GM13976 (cell line): ENCODE measurements at regions not wholly inside any gene's neighbourhood (a gene's known extent, or its start where the extent isn't known, plus 50 kb on each side); places are given as distances from the start of the nearest gene placed in this dataset.

Experiments used
- DNase-seq: peaks from one replicate; pipeline ENCODE4 v3.0.0; 2012; ENCODE audit warnings: low spot score
- in situ Hi-C: fragments of 300-500 bp; cut with MboI; formaldehyde crosslinking; loops from one replicate; pipeline ENCODE4 v1.12.0; 2022; ENCODE audit warnings: low sequenced_read_pairs, mixed read lengths, inconsistent platforms; ENCODE audit not compliant: unreplicated experiment
- TF ChIP-seq, protein P1 (sequence below): IDR thresholded peaks from 2 replicates; pipeline ENCODE4 v1.5.1; 2012; ENCODE audit warnings: borderline replicate concordance, mild to moderate bottlenecking; ENCODE audit not compliant: insufficient read depth; ENCODE audit errors: extremely low read depth, missing control alignments, control extremely low read depth

DNA sequence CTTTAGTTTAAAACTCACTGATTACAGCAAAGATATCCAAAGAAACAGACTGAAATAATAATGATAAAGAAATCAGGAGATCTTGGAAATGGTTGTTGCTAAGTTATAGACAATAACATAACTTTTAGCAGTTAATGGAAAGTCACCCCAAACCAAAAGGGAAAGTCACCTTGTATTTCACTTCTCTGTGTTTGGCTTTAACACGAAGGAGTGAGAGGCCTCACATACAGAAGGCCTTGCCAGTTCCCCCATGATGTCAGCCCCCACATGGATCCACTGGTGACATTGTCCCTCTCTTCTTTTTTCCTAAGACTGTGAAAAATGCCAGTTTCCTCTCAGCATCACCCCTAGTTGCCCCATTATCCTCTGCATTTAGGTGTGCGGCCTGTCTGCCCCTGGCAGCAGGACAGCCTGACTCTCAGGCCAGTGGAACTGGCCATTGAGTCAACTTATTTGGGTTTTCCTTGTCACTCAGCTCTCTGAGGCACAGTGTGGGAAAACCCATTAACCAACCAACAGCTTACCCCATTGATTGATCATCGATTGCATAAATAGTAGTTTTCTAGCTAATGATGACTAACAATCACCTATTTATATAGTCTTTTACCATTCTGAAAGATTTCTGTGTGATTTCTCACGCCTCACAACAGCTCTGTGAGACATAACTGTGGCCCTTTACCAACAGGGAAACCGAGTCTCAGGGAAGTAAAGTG is 308.1 kb downstream of the PTTG2 start:
- TF ChIP-seq, protein P1, sequence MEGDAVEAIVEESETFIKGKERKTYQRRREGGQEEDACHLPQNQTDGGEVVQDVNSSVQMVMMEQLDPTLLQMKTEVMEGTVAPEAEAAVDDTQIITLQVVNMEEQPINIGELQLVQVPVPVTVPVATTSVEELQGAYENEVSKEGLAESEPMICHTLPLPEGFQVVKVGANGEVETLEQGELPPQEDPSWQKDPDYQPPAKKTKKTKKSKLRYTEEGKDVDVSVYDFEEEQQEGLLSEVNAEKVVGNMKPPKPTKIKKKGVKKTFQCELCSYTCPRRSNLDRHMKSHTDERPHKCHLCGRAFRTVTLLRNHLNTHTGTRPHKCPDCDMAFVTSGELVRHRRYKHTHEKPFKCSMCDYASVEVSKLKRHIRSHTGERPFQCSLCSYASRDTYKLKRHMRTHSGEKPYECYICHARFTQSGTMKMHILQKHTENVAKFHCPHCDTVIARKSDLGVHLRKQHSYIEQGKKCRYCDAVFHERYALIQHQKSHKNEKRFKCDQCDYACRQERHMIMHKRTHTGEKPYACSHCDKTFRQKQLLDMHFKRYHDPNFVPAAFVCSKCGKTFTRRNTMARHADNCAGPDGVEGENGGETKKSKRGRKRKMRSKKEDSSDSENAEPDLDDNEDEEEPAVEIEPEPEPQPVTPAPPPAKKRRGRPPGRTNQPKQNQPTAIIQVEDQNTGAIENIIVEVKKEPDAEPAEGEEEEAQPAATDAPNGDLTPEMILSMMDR = no peak
- DNase-seq = no peak
- in situ Hi-C loops = no loop called here

DNA sequence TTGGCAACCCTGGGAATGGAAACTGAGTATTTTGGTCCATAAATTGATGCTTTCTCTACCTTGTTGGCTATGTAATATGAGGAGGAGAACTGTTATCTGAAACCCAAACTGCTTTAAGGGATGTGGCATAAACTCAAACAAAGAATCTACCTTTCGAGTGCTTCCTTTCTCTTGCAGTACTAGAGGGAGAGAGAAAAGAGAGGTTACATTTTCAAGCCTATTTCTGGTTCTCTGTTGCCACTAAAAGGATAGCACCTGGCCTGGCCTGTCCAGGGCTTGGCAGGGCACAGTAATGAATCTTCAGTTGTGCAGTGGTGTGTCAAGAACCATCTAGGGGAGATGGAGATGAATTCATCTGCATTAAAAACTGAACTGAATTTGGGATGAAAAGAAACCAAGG is 308.6 kb downstream of the PTTG2 start:
- in situ Hi-C loops = no loop called here
- DNase-seq = no peak
- TF ChIP-seq, protein P1 = no peak

DNA sequence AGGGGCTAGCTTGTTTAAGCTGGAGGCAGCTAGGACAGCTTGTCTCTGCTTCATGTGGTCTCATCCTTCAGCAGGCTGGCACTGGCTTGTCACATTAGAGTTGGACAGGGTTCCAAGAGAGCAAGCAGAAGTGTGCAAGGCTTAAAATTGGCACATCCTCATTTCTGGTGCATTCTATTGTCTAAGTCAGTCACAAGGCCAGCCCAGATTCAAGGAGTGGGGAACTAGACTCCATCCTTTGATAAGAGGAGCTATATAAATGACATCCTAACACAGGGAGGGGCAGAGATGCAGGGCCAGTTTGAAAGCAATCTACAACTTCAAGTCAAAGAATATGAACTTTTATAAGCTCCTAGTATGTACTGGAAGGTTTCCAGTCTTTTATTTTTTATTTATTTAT is 313.2 kb downstream of the PTTG2 start:
- in situ Hi-C loops = no loop called here
- TF ChIP-seq, protein P1 = no peak
- DNase-seq = no peak

DNA sequence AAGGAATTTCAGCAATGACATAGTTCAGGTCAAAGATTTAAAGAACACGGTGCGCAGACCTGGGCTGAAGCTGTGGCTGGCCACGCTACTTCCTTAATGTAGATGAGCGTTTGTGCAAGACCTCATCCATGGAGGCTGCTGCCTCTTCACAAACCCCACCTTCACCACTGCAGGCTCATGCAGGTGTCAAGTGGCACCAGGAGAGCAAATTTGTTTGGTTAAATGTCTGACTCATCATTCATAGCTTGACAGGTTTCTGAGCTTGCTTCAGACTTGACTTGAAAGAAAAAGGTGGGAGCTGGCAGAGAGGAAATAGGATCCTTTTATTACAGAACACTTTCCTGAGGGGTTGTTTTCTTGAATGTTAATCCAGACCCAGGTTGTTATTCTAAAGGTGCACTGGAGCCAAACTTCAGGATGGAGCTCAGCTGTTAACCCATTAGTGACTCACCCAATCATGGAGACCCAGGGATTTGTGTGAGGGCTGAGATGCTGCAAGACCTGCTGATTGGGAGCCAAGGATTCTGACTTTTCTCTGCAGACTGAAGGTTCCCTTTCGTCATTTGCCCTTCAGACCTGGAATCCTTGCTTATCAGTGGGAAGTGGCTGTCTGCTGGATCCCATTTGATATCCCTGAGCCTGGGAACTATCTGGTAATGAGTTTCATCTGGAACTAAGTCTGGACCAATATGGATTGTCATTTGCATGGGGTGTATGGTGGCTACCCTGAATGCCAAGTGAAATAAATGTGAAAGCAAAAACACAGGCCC is 315.3 kb downstream of the PTTG2 start:
- in situ Hi-C loops = no loop called here

DNA sequence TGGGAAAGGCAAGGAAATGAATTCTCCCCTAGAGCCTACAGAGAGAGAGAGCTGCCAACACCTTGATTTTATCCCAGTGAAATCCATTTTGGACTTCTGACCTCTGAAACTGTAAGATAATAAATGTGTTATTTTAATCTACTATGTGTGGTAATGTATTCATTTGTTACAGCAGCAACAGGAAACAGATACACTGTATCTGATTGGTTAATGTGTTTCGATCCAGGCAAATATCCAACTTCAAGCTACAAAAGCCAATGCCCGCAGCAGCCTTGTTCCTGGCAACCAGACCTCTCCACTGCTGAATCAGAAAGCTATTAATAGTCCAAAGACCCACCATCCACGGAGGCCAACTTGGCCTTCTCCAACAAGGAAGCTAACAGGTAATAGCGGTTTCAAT is 318.1 kb downstream of the PTTG2 start:
- TF ChIP-seq, protein P1 = no peak
- DNase-seq = no peak
- in situ Hi-C loops = no loop called here

More for the DNA sequence above, 315.3 kb downstream of the PTTG2 start:
- DNase-seq = no peak
- TF ChIP-seq, protein P1 = no peak

DNA sequence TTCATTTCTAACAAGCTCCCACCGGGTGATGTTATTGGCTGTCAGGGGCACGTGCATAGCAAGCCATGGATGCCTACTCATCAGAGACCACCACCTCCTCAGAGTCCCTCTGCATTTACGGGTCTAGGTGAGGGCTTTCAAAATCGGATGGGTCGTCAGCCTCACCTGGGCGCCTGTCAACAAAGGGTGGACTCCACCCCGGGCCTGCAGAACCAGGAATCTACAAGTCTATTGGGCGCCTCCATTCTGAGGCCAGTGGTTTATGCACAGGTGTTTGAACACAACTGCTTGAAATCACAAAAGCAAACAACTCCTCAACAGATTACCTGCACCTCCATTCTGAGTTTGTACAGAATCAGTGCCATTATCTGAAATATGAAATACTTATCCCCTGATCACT is 318.9 kb downstream of the PTTG2 start:
- in situ Hi-C loops = no loop called here
- TF ChIP-seq, protein P1 = no peak
- no peak for DNase-seq
